ENCODE measurements at regions not wholly inside any gene's neighbourhood (a gene's known extent, or its start where the extent isn't known, plus 50 kb on each side); places are given as distances from the start of the nearest gene placed in this dataset.
"Not testable (repeated sequence)": the region's sequence is repeated elsewhere in the genome, so short reads cannot be mapped to it uniquely, and the experiment has no call there.

DNA sequence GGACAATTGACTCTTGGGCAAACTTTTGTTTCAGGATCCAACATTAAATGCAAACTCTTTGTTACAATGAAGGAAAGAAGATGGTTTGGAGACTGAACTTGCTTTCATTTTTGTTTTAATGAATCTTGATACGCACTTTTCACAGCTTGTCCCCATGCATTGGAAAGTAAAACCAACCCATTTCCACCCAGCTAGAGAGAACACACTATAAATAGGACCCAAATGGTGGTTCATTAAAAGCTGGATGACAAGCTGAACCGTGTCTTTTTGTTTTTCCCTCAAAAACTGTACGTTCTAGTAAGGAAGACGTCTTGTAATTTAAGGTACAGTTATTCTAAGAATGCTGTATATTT is 95.3 kb upstream of the EGFL6 start:
- no peak for DNase-seq

DNA sequence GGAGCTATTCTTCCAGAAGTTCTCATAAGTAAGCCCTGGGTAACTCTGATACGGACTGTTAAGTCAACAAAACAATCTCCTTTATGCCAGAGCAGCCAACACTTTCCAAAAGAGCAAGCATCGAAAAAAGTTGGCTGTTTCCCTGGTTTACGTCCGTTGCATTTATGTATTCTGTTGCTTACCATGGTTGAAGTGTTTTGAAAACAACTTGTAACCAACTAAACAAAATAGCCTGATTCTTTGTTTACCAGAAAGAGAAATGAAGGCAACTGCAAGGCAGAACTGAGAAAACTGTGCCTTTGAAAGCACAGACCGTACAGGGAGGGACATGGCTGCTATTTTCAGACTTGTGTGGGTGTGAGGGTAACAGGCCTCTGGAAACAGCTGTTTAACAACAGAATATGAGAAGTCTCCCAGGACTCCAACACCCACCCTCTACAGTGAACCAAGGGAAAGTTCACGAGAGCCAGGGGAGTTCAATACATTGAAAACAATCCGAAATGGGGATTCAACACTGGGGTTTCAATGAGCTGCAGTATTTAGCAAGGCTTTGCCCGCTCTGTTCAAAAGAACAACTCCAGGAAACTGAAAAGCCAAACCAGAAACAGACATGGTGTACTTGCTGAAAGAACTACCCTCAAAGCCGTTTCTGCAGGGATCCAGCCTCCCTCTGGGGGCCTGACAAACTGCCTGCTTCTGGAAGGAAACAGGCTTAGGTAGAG is 95.8 kb upstream of the EGFL6 start:
- DNase-seq, result no peak

GRCh38 chrX:13472975-13473374 is 96.4 kb upstream of the EGFL6 start:
- no peak for DNase-seq

DNA sequence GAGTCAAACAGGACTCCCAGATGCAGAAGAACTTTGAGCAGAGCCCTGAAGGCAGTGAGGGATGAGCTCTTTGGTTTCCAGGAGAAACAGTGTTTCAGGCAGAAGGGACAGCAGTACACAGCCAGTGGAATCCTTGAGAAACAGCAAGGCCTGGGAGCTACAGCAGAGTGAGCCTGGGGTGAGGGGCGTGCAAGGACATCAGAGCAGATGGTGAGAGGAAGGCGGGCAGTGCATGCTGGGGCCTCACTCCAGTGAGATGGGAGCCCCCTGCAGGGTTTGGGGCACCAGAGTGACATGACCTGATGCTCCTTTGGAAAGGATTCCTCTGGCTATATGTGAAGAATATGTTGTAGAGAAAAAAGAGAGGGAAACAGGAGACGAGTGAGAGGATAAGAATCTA is 98.1 kb upstream of the EGFL6 start:
- DNase-seq, result no peak

DNA sequence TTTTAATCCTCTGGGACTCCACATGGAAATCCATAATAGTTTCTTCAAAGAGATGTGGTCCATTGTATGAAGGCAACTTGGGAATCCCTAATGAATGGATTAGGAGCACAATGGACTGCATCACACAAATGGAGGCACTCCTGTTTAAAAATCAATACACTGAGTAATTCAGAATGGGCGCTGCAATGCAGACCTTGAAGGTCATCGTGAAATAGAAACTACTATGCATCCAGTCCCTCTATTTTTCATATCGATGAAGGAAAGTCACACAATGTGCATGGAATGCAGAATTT is 98.8 kb upstream of the EGFL6 start:
- DNase-seq, result no peak

DNA sequence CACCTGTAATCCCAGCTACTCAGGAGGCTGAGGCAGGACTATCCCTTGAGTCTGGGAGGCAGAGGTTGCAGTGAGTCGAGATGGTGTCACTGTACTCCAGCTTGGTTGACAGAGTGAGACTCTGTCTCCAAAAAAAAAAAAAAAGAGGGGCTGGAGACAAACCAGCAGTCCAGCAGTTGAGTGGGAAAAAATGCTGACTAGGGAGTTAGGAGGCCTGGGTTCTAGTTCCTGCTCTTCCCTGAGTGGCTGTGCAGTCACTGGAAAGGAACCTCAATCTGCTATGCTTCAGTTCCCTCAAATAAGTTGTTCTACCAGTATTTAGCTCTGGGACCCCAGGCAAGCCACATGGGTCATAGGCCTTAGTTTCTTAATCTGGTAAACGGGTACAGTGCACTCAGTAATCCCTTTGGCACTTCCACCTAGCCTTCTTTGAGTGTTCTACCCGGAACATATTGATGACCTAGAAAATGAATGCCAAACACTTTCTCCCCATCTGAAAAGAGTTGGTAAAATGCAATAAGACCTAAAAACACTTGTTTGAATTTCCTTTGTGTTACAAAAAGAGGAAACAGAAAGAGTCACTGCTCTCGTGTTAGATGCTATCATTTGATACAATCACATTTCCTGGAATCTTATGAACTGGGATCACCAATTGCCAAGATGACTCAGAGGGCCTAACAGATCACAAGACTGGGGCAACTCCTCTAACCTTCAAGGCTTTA is 99.3 kb upstream of the EGFL6 start:
- no peak for DNase-seq

DNA sequence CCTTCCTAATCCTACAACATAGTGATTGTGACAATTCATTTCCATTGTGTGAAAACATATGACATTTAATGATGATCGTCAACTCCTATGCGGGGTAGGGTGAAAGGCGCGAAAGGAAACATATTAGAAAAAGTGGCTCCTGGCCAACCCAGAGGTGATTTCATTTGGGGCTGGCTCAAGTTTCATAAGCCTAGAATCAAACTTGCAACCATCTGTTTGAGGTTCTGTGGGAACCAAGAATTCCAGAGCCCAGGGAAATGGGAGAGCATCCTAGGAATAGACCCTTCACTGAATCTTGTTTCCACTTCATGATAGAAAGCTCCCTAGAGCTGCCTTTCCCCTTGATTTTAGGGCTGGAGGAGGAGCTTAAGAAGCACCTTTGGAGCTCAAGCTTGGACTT is 101.3 kb upstream of the EGFL6 start:
- no peak for DNase-seq

DNA sequence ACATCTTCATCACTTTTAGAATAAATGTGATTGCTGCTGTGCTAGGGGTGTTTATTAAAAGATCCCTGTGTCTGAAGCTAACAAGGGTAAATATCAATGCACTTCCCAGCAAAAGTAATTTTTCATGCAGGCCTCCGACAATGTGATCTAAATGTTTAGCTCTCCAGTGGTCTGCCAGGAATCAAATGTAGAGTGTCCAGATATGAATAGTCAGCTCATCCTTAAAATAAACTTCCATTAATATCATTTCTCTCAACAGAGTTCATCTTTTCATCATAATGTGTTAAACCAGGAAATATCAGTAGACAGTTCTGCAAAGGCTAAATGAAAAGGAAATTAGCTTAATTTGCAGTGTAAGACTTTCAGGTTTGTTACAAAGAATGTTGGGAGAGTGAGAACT is 102.2 kb upstream of the EGFL6 start:
- no peak for DNase-seq

DNA sequence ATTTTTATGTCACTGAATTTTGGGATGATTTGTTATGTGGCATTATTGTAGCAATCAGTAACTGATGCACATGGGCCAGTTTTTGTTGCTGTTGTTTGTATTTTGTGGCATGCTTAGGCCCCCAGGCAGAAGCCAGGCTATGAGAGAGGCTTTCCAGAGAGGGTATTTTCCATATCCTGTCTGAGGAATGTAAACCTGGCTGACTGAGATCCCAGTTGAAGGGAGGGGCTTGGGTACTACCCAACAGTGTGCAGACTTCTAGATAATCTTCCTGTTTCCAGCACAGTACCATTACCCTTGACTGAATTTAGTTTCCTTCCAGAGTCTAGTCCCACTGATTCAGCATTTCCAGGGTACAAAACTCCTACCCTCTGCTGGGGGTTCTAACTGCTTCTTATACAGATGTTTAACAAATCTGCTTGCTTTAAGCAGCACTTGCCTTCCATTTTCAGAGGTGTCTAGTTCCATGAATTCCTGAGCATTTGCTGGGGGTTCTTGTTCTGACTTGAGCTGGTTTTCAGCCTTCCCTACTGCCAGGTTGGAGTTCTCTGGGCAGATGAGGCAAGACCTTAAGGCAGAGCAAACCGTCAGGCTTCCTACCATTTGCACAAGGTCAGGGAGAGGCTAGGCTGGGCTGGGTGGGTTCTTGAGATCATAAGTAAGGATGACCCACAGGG is 104.7 kb upstream of the EGFL6 start:
- no peak for DNase-seq

GRCh38 chrX:13463608-13464007 is 105.8 kb upstream of the EGFL6 start:
- DNase-seq, result peak; percentile 66 to 90

- DNase-seq, result no peak
Observed at GRCh38 chrX:13452283-13452682, 117.1 kb upstream of the EGFL6 start.

GRCh38 chrX:13449441-13449840 is 120.0 kb upstream of the EGFL6 start:
- DNase-seq, result no peak

- DNase-seq, result no peak
Observed at GRCh38 chrX:13448941-13449340, 120.5 kb upstream of the EGFL6 start.

DNA sequence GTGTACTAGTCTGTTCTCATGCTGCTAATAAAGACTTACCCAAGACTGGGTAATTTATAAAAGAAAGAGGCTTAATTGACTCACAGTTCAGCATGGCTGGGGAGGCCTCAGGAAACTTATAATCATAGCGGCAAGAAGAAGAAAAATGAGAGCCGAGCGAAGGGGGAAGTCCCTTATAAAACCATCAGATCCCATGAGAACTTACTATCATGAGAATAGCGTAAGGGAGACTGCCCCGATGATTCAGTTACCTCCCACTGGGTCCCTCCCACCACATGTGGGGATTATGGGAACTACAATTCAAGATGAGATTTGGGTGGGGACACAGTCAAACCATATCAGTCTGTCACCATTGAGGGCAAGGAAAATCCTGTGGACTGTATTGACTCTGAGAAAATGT is 121.8 kb upstream of the ATXN3L start:
- DNase-seq, result not testable (repeated sequence)

DNA sequence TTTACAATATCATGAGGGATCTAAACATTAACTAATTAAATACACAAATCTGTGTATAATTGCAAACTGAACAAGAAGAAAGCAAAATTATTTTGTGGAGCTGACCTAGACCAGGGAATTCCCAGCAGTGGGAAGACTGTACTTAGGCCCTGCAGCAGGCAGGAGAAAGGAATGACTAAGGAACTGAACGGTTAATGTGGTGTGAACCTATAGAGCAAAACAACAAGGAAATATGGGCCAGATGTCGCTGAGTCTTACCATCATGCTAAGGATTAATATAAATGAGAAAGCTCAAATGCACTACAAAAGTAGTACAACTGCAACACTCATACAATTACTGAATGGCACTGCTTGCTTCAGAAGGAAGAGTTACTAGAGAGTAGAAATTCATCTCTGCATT is 120.3 kb upstream of the ATXN3L start:
- no peak for DNase-seq

DNA sequence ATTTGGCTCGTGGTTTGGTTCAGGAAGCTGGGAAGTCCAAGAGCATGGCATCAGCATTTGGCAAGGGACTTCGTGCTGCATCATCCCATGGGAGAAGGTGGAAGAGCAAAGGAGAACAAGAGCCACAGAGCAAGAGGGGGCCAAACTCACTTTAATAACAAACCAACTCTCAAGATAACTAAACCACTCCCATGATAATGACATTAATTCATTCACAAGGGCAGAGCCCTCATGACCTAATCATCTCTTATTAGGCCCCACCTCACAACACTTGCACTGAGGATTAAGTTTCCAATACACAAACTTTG is 113.4 kb upstream of the ATXN3L start:
- no peak for DNase-seq

GRCh38 chrX:13432414-13433297 is 112.8 kb upstream of the ATXN3L start:
- no peak for DNase-seq

DNA sequence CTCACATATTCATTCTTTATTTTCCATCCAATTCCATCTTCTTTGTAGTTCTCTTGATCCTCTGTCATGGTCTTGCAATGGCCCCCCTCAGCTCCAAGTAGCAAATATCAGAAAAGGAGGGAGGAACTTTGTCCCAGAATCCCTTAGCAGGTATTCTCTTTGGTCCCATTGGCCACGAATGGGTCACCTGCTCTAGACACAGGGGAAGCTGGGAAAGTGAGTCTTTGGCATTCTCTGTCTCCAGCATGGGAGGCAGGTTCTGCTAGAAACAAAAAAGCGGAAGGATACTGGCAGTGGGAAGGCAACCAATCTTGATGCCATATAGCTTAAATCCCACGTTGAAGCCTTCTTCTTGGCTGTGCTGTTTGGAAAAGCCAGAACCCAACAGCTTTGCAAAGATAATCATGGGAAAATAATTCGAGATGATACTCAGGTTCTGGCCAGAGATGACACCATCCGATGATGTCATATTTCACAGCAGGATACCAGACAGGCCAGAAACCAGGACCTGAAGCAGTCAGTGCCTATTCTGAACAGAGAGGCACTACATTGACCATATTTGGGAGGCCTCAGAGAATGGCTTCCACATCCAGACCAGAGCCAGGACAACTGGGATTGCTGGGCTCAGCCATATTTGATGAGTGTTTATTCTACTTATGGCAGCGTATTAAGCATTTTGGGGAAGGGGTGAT is 110.4 kb upstream of the ATXN3L start:
- no peak for DNase-seq

- peak in 1 of 2 experiments; percentile 13 for DNase-seq
Observed at GRCh38 chrX:13428053-13428786, 108.4 kb upstream of the ATXN3L start.

DNA sequence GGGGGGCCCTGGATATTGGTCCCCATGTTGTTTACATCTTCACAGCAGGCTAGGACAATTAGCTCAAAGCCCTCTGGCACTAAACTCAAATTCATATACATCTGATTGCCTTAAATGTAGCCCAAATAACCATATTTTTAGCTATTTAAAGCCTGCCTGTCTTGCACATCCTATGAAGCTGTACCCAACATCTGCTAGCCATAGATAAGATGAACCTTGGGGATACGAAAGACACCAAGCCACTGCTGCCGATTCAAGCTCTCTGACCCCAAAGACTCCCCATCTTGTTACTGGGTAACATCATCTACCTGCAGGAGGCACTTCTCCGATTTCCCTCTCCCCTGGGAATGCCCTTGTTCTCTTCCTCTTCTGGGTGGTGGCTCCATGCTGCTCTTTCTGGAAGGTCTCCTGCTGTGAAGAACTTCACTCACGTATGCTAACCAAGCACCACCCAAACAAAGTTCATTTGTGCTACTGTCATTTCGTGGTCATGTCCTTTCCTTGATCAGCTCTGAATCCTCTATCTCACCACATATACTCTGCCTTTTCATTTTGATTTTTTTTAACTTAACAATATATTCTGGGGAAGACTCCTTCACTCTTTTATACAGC is 107.7 kb upstream of the ATXN3L start:
- DNase-seq, result no peak

DNA sequence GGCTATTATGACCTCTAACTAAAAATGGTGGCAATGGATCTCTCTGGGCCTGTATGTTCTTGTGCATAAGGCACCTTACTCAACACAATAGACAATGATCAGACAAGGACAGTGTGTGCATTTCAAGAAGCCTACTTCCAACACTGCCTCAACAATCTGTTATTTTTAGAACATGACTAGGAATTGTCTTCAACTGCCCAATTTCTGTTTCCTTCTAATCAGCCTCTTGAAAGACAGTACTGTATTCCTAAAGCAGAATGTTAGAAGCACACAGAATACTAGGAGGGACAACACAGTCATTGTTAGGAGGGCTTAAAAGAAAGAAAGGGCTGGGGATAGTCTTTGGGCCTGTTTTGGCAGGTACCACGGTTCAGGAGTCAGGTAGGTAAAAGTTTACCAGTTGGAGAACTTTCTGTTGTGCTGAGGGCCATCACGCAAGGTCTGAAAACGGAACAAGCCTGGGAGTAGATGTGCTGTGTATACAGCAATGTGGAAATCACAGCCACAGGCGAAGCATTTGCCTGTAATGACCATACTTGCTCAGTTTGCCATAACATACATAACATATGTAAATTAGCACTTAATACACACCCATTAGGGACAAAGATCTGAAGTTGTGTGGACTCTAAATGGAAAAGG is 100.8 kb upstream of the ATXN3L start:
- no peak for DNase-seq

Measured in NCI-H2081 (cell line).